WTC11 (cell line): ENCODE measurements at regions not wholly inside any gene's neighbourhood (a gene's known extent, or its start where the extent isn't known, plus 50 kb on each side); places are given as distances from the start of the nearest gene placed in this dataset.

Experiments
- ATF2 ChIP-seq: sonication (generic); formaldehyde crosslinking; IDR thresholded peaks from 2 replicates; pipeline ENCODE4 v1.8.1; 2022; ENCODE audit warnings: low read depth, missing genetic modification reagents, borderline replicate concordance
- ATF3 ChIP-seq: sonication (generic); formaldehyde crosslinking; conservative IDR thresholded peaks from 2 replicates; pipeline ENCODE4 v1.8.1; 2022; ENCODE audit warnings: mild to moderate bottlenecking, missing genetic modification reagents
- ATF6 ChIP-seq: sonication (generic); formaldehyde crosslinking; IDR thresholded peaks from 2 replicates; pipeline ENCODE4 v1.8.1; 2023; ENCODE audit warnings: mild to moderate bottlenecking, missing genetic modification reagents
- CREB1 ChIP-seq: sonication (generic); formaldehyde crosslinking; IDR thresholded peaks from 2 replicates; pipeline ENCODE4 v1.8.0; 2023; ENCODE audit warnings: mild to moderate bottlenecking, missing genetic modification reagents
- CTCF ChIP-seq: fragments of 200-600 bp; IDR thresholded peaks from 2 replicates; pipeline ENCODE4 v1.8.0; 2022; ENCODE audit warnings: antibody characterized with exemption
- E2F5 ChIP-seq: sonication (generic); formaldehyde crosslinking; IDR thresholded peaks from 2 replicates; pipeline ENCODE4 v1.8.1; 2022; ENCODE audit warnings: mild to moderate bottlenecking, moderate library complexity, missing genetic modification reagents
- GABPB1 ChIP-seq: sonication (generic); formaldehyde crosslinking; IDR thresholded peaks from 2 replicates; pipeline ENCODE4 v1.8.1; 2023; ENCODE audit warnings: mild to moderate bottlenecking, missing genetic modification reagents
- IRF1 ChIP-seq: sonication (generic); formaldehyde crosslinking; IDR thresholded peaks from 2 replicates; pipeline ENCODE4 v1.8.0; 2023; ENCODE audit warnings: missing genetic modification reagents
- MAX ChIP-seq: sonication (generic); formaldehyde crosslinking; IDR thresholded peaks from 2 replicates; pipeline ENCODE4 v1.8.0; 2022; ENCODE audit warnings: mild to moderate bottlenecking, missing genetic modification reagents
- NFE2L1 ChIP-seq: sonication (generic); formaldehyde crosslinking; IDR thresholded peaks from 2 replicates; pipeline ENCODE4 v1.8.1; 2023; ENCODE audit warnings: missing genetic modification reagents
- NFYB ChIP-seq: sonication (generic); formaldehyde crosslinking; conservative IDR thresholded peaks from 2 replicates; pipeline ENCODE4 v1.8.0; 2022; ENCODE audit warnings: low read depth, missing genetic modification reagents
- PREB ChIP-seq: sonication (generic); formaldehyde crosslinking; IDR thresholded peaks from 2 replicates; pipeline ENCODE4 v1.8.1; 2022; ENCODE audit warnings: mild to moderate bottlenecking, missing genetic modification reagents, moderate library complexity, borderline replicate concordance
- SMAD3 ChIP-seq: sonication (generic); formaldehyde crosslinking; IDR thresholded peaks from 2 replicates; pipeline ENCODE4 v1.8.0; 2022; ENCODE audit warnings: missing genetic modification reagents, mild to moderate bottlenecking, borderline replicate concordance
- TCF7 ChIP-seq: sonication (generic); formaldehyde crosslinking; IDR thresholded peaks from 2 replicates; pipeline ENCODE4 v1.8.0; 2022; ENCODE audit warnings: mild to moderate bottlenecking, low read depth, missing genetic modification reagents, moderate library complexity

- TF ChIP-seq MAX (CRISPR knock-in tag) (no peak), TCF7 (CRISPR knock-in tag) (no peak), CREB1 (CRISPR knock-in tag) (no peak), PREB (CRISPR knock-in tag) (no peak), ATF6 (no peak), NFE2L1 (CRISPR knock-in tag) (no peak), E2F5 (CRISPR knock-in tag) (no peak), GABPB1 (CRISPR knock-in tag) (no peak), IRF1 (no peak), ATF3 (no peak), CTCF (no peak), ATF2 (no peak), SMAD3 (no peak), NFYB (CRISPR knock-in tag) (no peak)
These were observed 327.8 kb downstream of the WDR11 start for GRCh38 chr10:121179006-121179405.
